PC-3 (cell line): ENCODE measurements at regions not wholly inside any gene's neighbourhood (a gene's known extent, or its start where the extent isn't known, plus 50 kb on each side); places are given as distances from the start of the nearest gene placed in this dataset.
"Not testable (repeated sequence)": the region's sequence is repeated elsewhere in the genome, so short reads cannot be mapped to it uniquely, and the experiment has no call there.

Experiments used
- ATAC-seq: fragments of 200-7000 bp; cut with Tn5 transposase; 2 replicates; pipeline ENCODE4 v1.9.1; 2020; ENCODE audit warnings: mild to moderate bottlenecking, moderate library complexity
- BruUV-seq: library from RNA; stranded (reverse); fragments of 400-500 nt; replicated peaks from 2 replicates; lab custom pipeline; 2021; lab: Mats Ljungman, UMichigan
- CTCF ChIA-PET: fragments of 300-600 bp; sonication (Branson Sonifier 250); formaldehyde crosslinking; loops from one replicate; lab custom pipeline; 2022; ENCODE audit warnings: antibody characterized with exemption; lab: Charles Lee
- POLR2A ChIA-PET: fragments of 300-600 bp; sonication (Branson Sonifier 250); formaldehyde crosslinking; loops from one replicate; lab custom pipeline; 2022; ENCODE audit warnings: antibody characterized with exemption; ENCODE audit not compliant: unreplicated experiment; lab: Charles Lee
- DNase-seq: peaks from one replicate; pipeline ENCODE4 v3.0.0-alpha.2; 2015
- H2AFZ ChIP-seq: fragments of 300-600 bp; sonication (generic); 2 replicates; pipeline ENCODE4 v1.6.0; 2016; ENCODE audit warnings: antibody characterized with exemption, low read length
- H3F3A ChIP-seq: fragments of 300-600 bp; sonication (generic); one replicate; pipeline ENCODE4 v1.6.0; 2017; ENCODE audit warnings: antibody characterized with exemption, low read length, control low read depth, mild to moderate bottlenecking; ENCODE audit not compliant: unreplicated experiment
- H3K27ac ChIP-seq: fragments of 300-600 bp; sonication (generic); 2 replicates; pipeline ENCODE4 v1.5.1; 2016; ENCODE audit warnings: mild to moderate bottlenecking, low read length
- H3K27me3 ChIP-seq: fragments of 300-600 bp; sonication (generic); 2 replicates; pipeline ENCODE4 v1.6.1; 2016; ENCODE audit warnings: low read length, mixed read lengths
- H3K36me3 ChIP-seq: fragments of 300-600 bp; sonication (generic); 2 replicates; pipeline ENCODE4 v1.6.1; 2016; ENCODE audit warnings: low read depth, mixed run types, low read length, mixed read lengths
- H3K4me1 ChIP-seq: fragments of 300-600 bp; sonication (generic); 2 replicates; pipeline ENCODE4 v1.5.1; 2016; ENCODE audit warnings: low read length; ENCODE audit not compliant: insufficient read depth
- H3K4me2 ChIP-seq: fragments of 300-600 bp; sonication (generic); 2 replicates; pipeline ENCODE4 v1.6.0; 2016; ENCODE audit warnings: low read length
- H3K4me3 ChIP-seq: fragments of 300-600 bp; sonication (generic); 2 replicates; pipeline ENCODE4 v1.5.1; 2016; ENCODE audit warnings: mild to moderate bottlenecking, low read length, mixed read lengths
- H3K79me2 ChIP-seq: fragments of 300-600 bp; sonication (generic); 2 replicates; pipeline ENCODE4 v1.6.1; 2017; ENCODE audit warnings: low read length, mixed read lengths
- H3K9ac ChIP-seq: fragments of 300-600 bp; sonication (generic); 2 replicates; pipeline ENCODE4 v1.6.0; 2016; ENCODE audit warnings: mild to moderate bottlenecking, low read length
- H3K9me2 ChIP-seq: fragments of 300-600 bp; sonication (generic); replicated peaks from 2 replicates; pipeline ENCODE4 v1.6.1; 2016; ENCODE audit warnings: mixed run types, low read length, mixed read lengths
- H3K9me3 ChIP-seq: fragments of 300-600 bp; sonication (generic); 2 replicates; pipeline ENCODE4 v1.6.1; 2016; ENCODE audit warnings: low read length, mixed read lengths
- H4K20me1 ChIP-seq: fragments of 300-600 bp; sonication (generic); 2 replicates; pipeline ENCODE4 v1.6.1; 2016; ENCODE audit warnings: low read length, mixed read lengths
- CTCF ChIP-seq: fragments of 300-600 bp; sonication (generic); conservative IDR thresholded peaks from 2 replicates; pipeline ENCODE4 v1.5.1; 2017; ENCODE audit warnings: antibody characterized with exemption, low read depth, mild to moderate bottlenecking, low read length
- EZH2 ChIP-seq: fragments of 300-600 bp; sonication (generic); IDR thresholded peaks from one replicate; pipeline ENCODE4 v1.6.1; 2017; ENCODE audit warnings: antibody characterized with exemption, mild to moderate bottlenecking, low read length; ENCODE audit not compliant: unreplicated experiment
- EZH2phosphoT487 ChIP-seq: fragments of 300-600 bp; sonication (generic); IDR thresholded peaks from 2 replicates; pipeline ENCODE4 v1.6.1; 2018; ENCODE audit warnings: mild to moderate bottlenecking, antibody characterized with exemption, low read length, borderline replicate concordance
- intact Hi-C: fragments of 100-400 bp; cut with micrococcal nuclease; formaldehyde crosslinking; loops from 2 replicates; pipeline ENCODE4 v1.9.0; 2023

GRCh38 chr18:43367895-43368294, 90.6 kb upstream of the SYT4 start:
- no peak overlapping the region for H2AFZ ChIP-seq
- no peaks in the 10 kb centered on the region for H3K9me2 ChIP-seq
- H3K4me3 ChIP-seq, result no peak overlapping the region
- H3K4me2 ChIP-seq, result no peak overlapping the region
- no peaks in the 10 kb centered on the region for H3K9me3 ChIP-seq
- H3K9ac ChIP-seq, result no peak overlapping the region
- POLR2A ChIA-PET, result no interaction called here
- H4K20me1 ChIP-seq, result no peaks in the 10 kb centered on the region
- no peak overlapping the region for H3K27ac ChIP-seq
- CTCF ChIA-PET, result no interaction called here
- TF ChIP-seq CTCF, result no peak
- TF ChIP-seq EZH2, result no peak
- TF ChIP-seq EZH2phosphoT487, result no peak
- no peaks in the 10 kb centered on the region for H3K27me3 ChIP-seq
- ATAC-seq (no peak), DNase-seq (no peak)
- intact Hi-C loops, result no loop called here
- H3F3A ChIP-seq, result no peaks in the 10 kb centered on the region
- H3K79me2 ChIP-seq, result no peaks in the 10 kb centered on the region
- H3K4me1 ChIP-seq, result no peaks in the 10 kb centered on the region
- no TSS peak for BruUV-seq
- no peaks in the 10 kb centered on the region for H3K36me3 ChIP-seq

- CTCF ChIA-PET, BruUV-seq, POLR2A ChIA-PET: not testable (repeated sequence)
Measured at GRCh38 chr18:43369311-43369710, 92.0 kb upstream of the SYT4 start.

GRCh38 chr18:43372773-43373172, 95.5 kb upstream of the SYT4 start:
- H3K79me2 ChIP-seq, result no peaks in the 10 kb centered on the region
- no peaks in the 10 kb centered on the region for H3K36me3 ChIP-seq
- CTCF ChIA-PET, result no interaction called here
- no TSS peak for BruUV-seq
- H3K27me3 ChIP-seq, result no peaks in the 10 kb centered on the region
- H3K4me2 ChIP-seq, result no peak overlapping the region
- no peak overlapping the region for H3K27ac ChIP-seq
- no peak overlapping the region for H3K9ac ChIP-seq
- TF ChIP-seq CTCF (no peak), EZH2 (no peak), EZH2phosphoT487 (no peak)
- no peak overlapping the region for H2AFZ ChIP-seq
- POLR2A ChIA-PET, result no interaction called here
- no peaks in the 10 kb centered on the region for H3K4me1 ChIP-seq
- H3F3A ChIP-seq, result no peaks in the 10 kb centered on the region
- ATAC-seq (no peak), DNase-seq (no peak)
- H3K9me3 ChIP-seq, result no peaks in the 10 kb centered on the region
- H4K20me1 ChIP-seq, result no peaks in the 10 kb centered on the region
- no peaks in the 10 kb centered on the region for H3K9me2 ChIP-seq
- no peak overlapping the region for H3K4me3 ChIP-seq
- intact Hi-C loops, result no loop called here

More at GRCh38 chr18:43369311-43369710, 92.0 kb upstream of the SYT4 start:
- H3K9ac ChIP-seq, H3K9me3 ChIP-seq, H3K79me2 ChIP-seq, H3K27me3 ChIP-seq, H3K36me3 ChIP-seq, ATAC-seq, H4K20me1 ChIP-seq, H3K9me2 ChIP-seq, H3K4me1 ChIP-seq, H2AFZ ChIP-seq, H3K27ac ChIP-seq, H3F3A ChIP-seq, DNase-seq, H3K4me2 ChIP-seq, H3K4me3 ChIP-seq, intact Hi-C loops: not testable (repeated sequence)
